H9 (cell line): ENCODE measurements at regions not wholly inside any gene's neighbourhood (a gene's known extent, or its start where the extent isn't known, plus 50 kb on each side); places are given as distances from the start of the nearest gene placed in this dataset.

Source experiments
- DNase-seq: peaks from one replicate; pipeline ENCODE4 v3.0.0-alpha.2; 2017
- H2AFZ ChIP-seq: one replicate; pipeline ENCODE4 v1.6.1; 2013; ENCODE audit warnings: mild to moderate bottlenecking, low read length, control low read depth, moderate library complexity
- H2AK5ac ChIP-seq: 2 replicates; pipeline ENCODE4 v1.6.1; 2013; ENCODE audit warnings: low read length, control low read depth, mixed read lengths; ENCODE audit not compliant: insufficient read length
- H2BK120ac ChIP-seq: one replicate; pipeline ENCODE4 v1.6.1; 2013; ENCODE audit warnings: low read depth, mild to moderate bottlenecking, low read length, control low read depth, inconsistent platforms; ENCODE audit not compliant: poor library complexity, severe bottlenecking
- H2BK12ac ChIP-seq: 2 replicates; pipeline ENCODE4 v1.6.1; 2013; ENCODE audit warnings: low read length, control low read depth, mixed read lengths, low read depth; ENCODE audit not compliant: insufficient read length
- H2BK15ac ChIP-seq: 2 replicates; pipeline ENCODE4 v1.6.1; 2013; ENCODE audit warnings: low read depth, low read length, control low read depth
- H2BK20ac ChIP-seq: one replicate; pipeline ENCODE4 v1.6.1; 2013; ENCODE audit warnings: low read depth, mild to moderate bottlenecking, low read length, control low read depth, inconsistent platforms; ENCODE audit not compliant: poor library complexity, severe bottlenecking
- H2BK5ac ChIP-seq: 2 replicates; pipeline ENCODE4 v1.6.1; 2013; ENCODE audit warnings: low read length, control low read depth, mixed read lengths; ENCODE audit not compliant: insufficient read length
- H3K14ac ChIP-seq: 2 replicates; pipeline ENCODE4 v1.6.1; 2013; ENCODE audit warnings: low read length, control low read depth; ENCODE audit not compliant: insufficient read depth
- H3K18ac ChIP-seq: 2 replicates; pipeline ENCODE4 v1.6.1; 2013; ENCODE audit warnings: low read depth, mild to moderate bottlenecking, mixed read lengths, low read length, control low read depth; ENCODE audit not compliant: insufficient read length
- H3K23ac ChIP-seq: 2 replicates; pipeline ENCODE4 v1.6.1; 2013; ENCODE audit warnings: low read length, control low read depth, mixed read lengths, low read depth; ENCODE audit not compliant: insufficient read length
- H3K23me2 ChIP-seq: 2 replicates; pipeline ENCODE4 v1.6.1; 2013; ENCODE audit warnings: low read depth, mild to moderate bottlenecking, mixed read lengths, low read length, control low read depth; ENCODE audit not compliant: insufficient read length, poor library complexity, severe bottlenecking
- H3K27ac ChIP-seq: 2 replicates; pipeline ENCODE4 v1.5.1; 2013; ENCODE audit warnings: low read length, control low read depth, mixed read lengths, low read depth; ENCODE audit not compliant: insufficient read length
- H3K27me3 ChIP-seq: 2 replicates; pipeline ENCODE4 v1.6.1; 2013; ENCODE audit warnings: low read length, control low read depth, inconsistent platforms; ENCODE audit not compliant: insufficient read depth
- H3K4ac ChIP-seq: 2 replicates; pipeline ENCODE4 v1.6.1; 2013; ENCODE audit warnings: low read depth, mild to moderate bottlenecking, control low read depth, inconsistent platforms, low read length, moderate library complexity
- H3K4me1 ChIP-seq: 2 replicates; pipeline ENCODE4 v1.6.1; 2013; ENCODE audit warnings: low read length, control low read depth, inconsistent platforms; ENCODE audit not compliant: insufficient read depth
- H3K4me2 ChIP-seq: 2 replicates; pipeline ENCODE4 v1.6.1; 2013; ENCODE audit warnings: low read length, control low read depth, mixed read lengths; ENCODE audit not compliant: insufficient read length, insufficient read depth
- H3K56ac ChIP-seq: 2 replicates; pipeline ENCODE4 v1.6.1; 2013; ENCODE audit warnings: low read depth, mild to moderate bottlenecking, mixed read lengths, low read length, control low read depth; ENCODE audit not compliant: insufficient read length
- H3K79me1 ChIP-seq: 2 replicates; pipeline ENCODE4 v1.6.1; 2013; ENCODE audit warnings: low read depth, mild to moderate bottlenecking, moderate library complexity, low read length, control low read depth, inconsistent platforms; ENCODE audit not compliant: insufficient read depth, poor library complexity, severe bottlenecking
- H3K79me2 ChIP-seq: 2 replicates; pipeline ENCODE4 v1.6.1; 2013; ENCODE audit warnings: low read length, control low read depth, inconsistent platforms; ENCODE audit not compliant: insufficient read depth
- H3K9ac ChIP-seq: 2 replicates; pipeline ENCODE4 v1.6.1; 2013; ENCODE audit warnings: low read length, control low read depth, mixed read lengths; ENCODE audit not compliant: insufficient read length; ENCODE audit errors: extremely low read depth
- H3K9me3 ChIP-seq: one replicate; pipeline ENCODE4 v1.6.1; 2013; ENCODE audit warnings: low read depth, low read length, inconsistent platforms; ENCODE audit not compliant: control insufficient read depth
- H3T11ph ChIP-seq: one replicate; pipeline ENCODE4 v1.6.1; 2013; ENCODE audit warnings: mild to moderate bottlenecking, low read length, control low read depth, inconsistent platforms
- H4K20me1 ChIP-seq: one replicate; pipeline ENCODE4 v1.6.1; 2013; ENCODE audit not compliant: control insufficient read depth, insufficient read length, insufficient read depth
- H4K5ac ChIP-seq: 2 replicates; pipeline ENCODE4 v1.6.1; 2013; ENCODE audit warnings: low read depth, mild to moderate bottlenecking, mixed read lengths, low read length, control low read depth; ENCODE audit not compliant: insufficient read length
- H4K8ac ChIP-seq: replicated peaks from 2 replicates; pipeline ENCODE4 v1.6.1; 2013; ENCODE audit warnings: low read length, control low read depth, mixed read lengths, low read depth; ENCODE audit not compliant: insufficient read length
- H4K91ac ChIP-seq: 2 replicates; pipeline ENCODE4 v1.6.1; 2013; ENCODE audit warnings: low read depth, mild to moderate bottlenecking, moderate library complexity, mixed read lengths, low read length, control low read depth; ENCODE audit not compliant: insufficient read length
- H3K27ac Mint-ChIP-seq, 3 experiments: 2 replicates in 2 of 3; 3 replicates in 1 of 3; pipeline ENCODE4 v1.8.0; 2020 to 2021; ENCODE audit warnings: mixed read lengths in 3 of 3, mild to moderate bottlenecking in 1 of 3, moderate library complexity in 1 of 3
- H3K27me3 Mint-ChIP-seq: 2 replicates; pipeline ENCODE4 v1.8.0; 2021; ENCODE audit warnings: low read depth, mild to moderate bottlenecking, moderate library complexity, mixed read lengths
- H3K36me3 Mint-ChIP-seq, 3 experiments: 2 replicates in 2 of 3; 3 replicates in 1 of 3; pipeline ENCODE4 v1.8.0; 2020 to 2021; ENCODE audit warnings: low read depth in 3 of 3, mixed read lengths in 3 of 3; ENCODE audit not compliant: insufficient read depth in 1 of 3
- H3K4me1 Mint-ChIP-seq, 2 experiments: 2 replicates each; pipeline ENCODE4 v1.8.0; 2020; ENCODE audit warnings: mixed read lengths in 2 of 2
- H3K4me3 Mint-ChIP-seq, 2 experiments: 2 replicates in 1 of 2; 3 replicates in 1 of 2; pipeline ENCODE4 v1.8.0; 2020 to 2021; ENCODE audit warnings: mild to moderate bottlenecking in 2 of 2, mixed read lengths in 2 of 2, moderate library complexity in 1 of 2
- H3K9me3 Mint-ChIP-seq, 2 experiments: 2 replicates in 1 of 2; 3 replicates in 1 of 2; pipeline ENCODE4 v1.8.0; 2020; ENCODE audit warnings: mild to moderate bottlenecking in 2 of 2, mixed read lengths in 2 of 2, moderate library complexity in 1 of 2
- WGBS: extraction: QIAGEN DNeasy Blood & Tissue Kit; methylation state at CpG from one replicate; pipeline ENCODE4 v1.1.7; 2013; ENCODE audit warnings: missing lambda C conversion rate, low lambda C conversion rate, mixed read lengths; ENCODE audit not compliant: insufficient read length; ENCODE audit errors: extremely low coverage; 5-methylcytosine and 5-hydroxymethylcytosine counted together
- TF ChIP-seq, protein P1 (sequence below): fragments of 200-600 bp; sonication (generic); conservative IDR thresholded peaks from 3 replicates; pipeline ENCODE4 v1.8.0; 2021; ENCODE audit warnings: antibody characterized with exemption, mild to moderate bottlenecking

DNA sequence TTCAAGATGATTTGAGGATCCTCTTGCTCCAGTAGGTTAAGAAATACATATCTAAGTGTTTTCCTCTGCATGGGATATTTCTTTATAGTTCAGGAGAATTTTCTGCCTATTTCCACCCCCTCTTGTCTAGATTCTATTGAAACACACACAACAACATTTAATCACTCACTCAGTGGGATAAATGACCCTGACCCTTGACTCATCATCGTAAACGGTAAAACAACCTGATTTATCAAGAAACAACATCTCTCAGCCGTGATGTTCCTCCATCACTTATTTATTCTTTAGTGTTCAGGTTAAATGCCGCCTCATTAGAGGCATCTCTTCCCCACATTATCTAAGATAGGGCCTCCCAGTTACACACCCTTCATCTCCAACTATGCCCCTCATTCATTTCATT lies 208.7 kb upstream of the FMN2 start:
- no peaks in the 10 kb centered on the region for H3K4me1 ChIP-seq
- no peaks in the 10 kb centered on the region for H3K9me3 ChIP-seq
- H4K91ac ChIP-seq: no peak overlapping the region
- H3K9me3 Mint-ChIP-seq: no peaks in the 10 kb centered on the region
- no peak overlapping the region for H3K9ac ChIP-seq
- H3K27ac Mint-ChIP-seq: no peak overlapping the region
- no peak overlapping the region for H3K23ac ChIP-seq
- H2BK20ac ChIP-seq: no peak overlapping the region
- H2BK12ac ChIP-seq: no peak overlapping the region
- H3K4ac ChIP-seq: no peak overlapping the region
- no peak overlapping the region for H3K4me3 Mint-ChIP-seq
- no peak overlapping the region for H3K18ac ChIP-seq
- H3K79me2 ChIP-seq: no peaks in the 10 kb centered on the region
- H2AK5ac ChIP-seq: no peak overlapping the region
- peaks cover 0 to 4% of the 10 kb centered on the region in 2 experiments; a peak in 2 of 4 replicates for H3K4me1 Mint-ChIP-seq
- H4K8ac ChIP-seq: no peak overlapping the region
- H4K5ac ChIP-seq: no peak overlapping the region
- H3K14ac ChIP-seq: no peak overlapping the region
- no peaks in the 10 kb centered on the region for H3K27me3 Mint-ChIP-seq
- no peaks in the 10 kb centered on the region for H4K20me1 ChIP-seq
- TF ChIP-seq, protein P1, sequence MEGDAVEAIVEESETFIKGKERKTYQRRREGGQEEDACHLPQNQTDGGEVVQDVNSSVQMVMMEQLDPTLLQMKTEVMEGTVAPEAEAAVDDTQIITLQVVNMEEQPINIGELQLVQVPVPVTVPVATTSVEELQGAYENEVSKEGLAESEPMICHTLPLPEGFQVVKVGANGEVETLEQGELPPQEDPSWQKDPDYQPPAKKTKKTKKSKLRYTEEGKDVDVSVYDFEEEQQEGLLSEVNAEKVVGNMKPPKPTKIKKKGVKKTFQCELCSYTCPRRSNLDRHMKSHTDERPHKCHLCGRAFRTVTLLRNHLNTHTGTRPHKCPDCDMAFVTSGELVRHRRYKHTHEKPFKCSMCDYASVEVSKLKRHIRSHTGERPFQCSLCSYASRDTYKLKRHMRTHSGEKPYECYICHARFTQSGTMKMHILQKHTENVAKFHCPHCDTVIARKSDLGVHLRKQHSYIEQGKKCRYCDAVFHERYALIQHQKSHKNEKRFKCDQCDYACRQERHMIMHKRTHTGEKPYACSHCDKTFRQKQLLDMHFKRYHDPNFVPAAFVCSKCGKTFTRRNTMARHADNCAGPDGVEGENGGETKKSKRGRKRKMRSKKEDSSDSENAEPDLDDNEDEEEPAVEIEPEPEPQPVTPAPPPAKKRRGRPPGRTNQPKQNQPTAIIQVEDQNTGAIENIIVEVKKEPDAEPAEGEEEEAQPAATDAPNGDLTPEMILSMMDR: no peak
- 0 out of 7 replicates have a peak, but pooled peaks cover 0 to 2% (median 0%) of the 10 kb centered on the region in 3 experiments for H3K36me3 Mint-ChIP-seq
- WGBS: no CpG with 5 or more reads among the region's 4 CpGs
- no peaks in the 10 kb centered on the region for H3K79me1 ChIP-seq
- H3K56ac ChIP-seq: no peak overlapping the region
- DNase-seq: no peak
- no peak overlapping the region for H2BK120ac ChIP-seq
- H3K4me2 ChIP-seq: no peak overlapping the region
- no peaks in the 10 kb centered on the region for H3K27me3 ChIP-seq
- no peak overlapping the region for H3K27ac ChIP-seq
- no peak overlapping the region for H2BK15ac ChIP-seq
- no peak overlapping the region for H2BK5ac ChIP-seq
- H3T11ph ChIP-seq: no peak overlapping the region
- no peaks in the 10 kb centered on the region for H3K23me2 ChIP-seq
- no peak overlapping the region for H2AFZ ChIP-seq
